ENCODE measurements at regions not wholly inside any gene's neighbourhood (a gene's known extent, or its start where the extent isn't known, plus 50 kb on each side); places are given as distances from the start of the nearest gene placed in this dataset.

DNA sequence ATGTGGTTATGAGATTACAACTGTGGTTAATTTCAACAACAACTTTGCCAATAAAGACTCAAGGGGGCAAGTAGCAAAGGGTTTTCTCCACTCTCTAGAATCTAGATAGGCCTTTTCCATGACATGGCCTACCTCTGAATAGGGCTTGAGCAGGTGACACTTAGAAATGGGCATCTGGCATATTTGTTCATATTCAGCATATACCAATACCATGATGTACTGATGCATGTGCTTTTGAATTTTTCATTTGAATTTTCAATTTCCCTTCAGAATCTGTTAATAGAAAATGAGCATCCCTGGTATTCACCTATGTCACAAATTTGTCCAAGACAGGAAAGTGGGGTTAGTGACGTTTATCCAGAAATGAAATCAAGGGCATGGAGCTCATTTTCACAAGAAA lies 757.5 kb upstream of the NRSN1 start:
- H3K4me3 ChIP-seq (ENCODE audit: low read length, poor library complexity, severe bottlenecking) = no peak overlapping the region
- TF ChIP-seq, protein P1, sequence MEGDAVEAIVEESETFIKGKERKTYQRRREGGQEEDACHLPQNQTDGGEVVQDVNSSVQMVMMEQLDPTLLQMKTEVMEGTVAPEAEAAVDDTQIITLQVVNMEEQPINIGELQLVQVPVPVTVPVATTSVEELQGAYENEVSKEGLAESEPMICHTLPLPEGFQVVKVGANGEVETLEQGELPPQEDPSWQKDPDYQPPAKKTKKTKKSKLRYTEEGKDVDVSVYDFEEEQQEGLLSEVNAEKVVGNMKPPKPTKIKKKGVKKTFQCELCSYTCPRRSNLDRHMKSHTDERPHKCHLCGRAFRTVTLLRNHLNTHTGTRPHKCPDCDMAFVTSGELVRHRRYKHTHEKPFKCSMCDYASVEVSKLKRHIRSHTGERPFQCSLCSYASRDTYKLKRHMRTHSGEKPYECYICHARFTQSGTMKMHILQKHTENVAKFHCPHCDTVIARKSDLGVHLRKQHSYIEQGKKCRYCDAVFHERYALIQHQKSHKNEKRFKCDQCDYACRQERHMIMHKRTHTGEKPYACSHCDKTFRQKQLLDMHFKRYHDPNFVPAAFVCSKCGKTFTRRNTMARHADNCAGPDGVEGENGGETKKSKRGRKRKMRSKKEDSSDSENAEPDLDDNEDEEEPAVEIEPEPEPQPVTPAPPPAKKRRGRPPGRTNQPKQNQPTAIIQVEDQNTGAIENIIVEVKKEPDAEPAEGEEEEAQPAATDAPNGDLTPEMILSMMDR (conservative IDR thresholded peaks at IDR 0.05; ENCODE audit: low read length) = no peak
- TF ChIP-seq EZH2phosphoT487 (IDR thresholded peaks at IDR 0.05; ENCODE audit: borderline replicate concordance) = no peak
- H3K79me2 ChIP-seq (ENCODE audit: insufficient read depth, low read length) = no peaks in the 10 kb centered on the region
- no peaks in the 10 kb centered on the region for H3K27me3 ChIP-seq (ENCODE audit: insufficient read depth, low read length, poor library complexity, severe bottlenecking)
- H3K4me1 ChIP-seq (ENCODE audit: insufficient read depth, low read length, poor library complexity, severe bottlenecking) = no peaks in the 10 kb centered on the region
- H4K20me1 ChIP-seq (ENCODE audit: insufficient read depth, low read length, poor library complexity, severe bottlenecking) = no peaks in the 10 kb centered on the region
- no peak overlapping the region for H3K4me2 ChIP-seq (ENCODE audit: low read depth, low read length, poor library complexity, severe bottlenecking)
- no peak overlapping the region for H2AFZ ChIP-seq (ENCODE audit: low read length)
- H3K36me3 ChIP-seq (ENCODE audit: insufficient read depth, low read length) = no peaks in the 10 kb centered on the region
- H3K9ac ChIP-seq (ENCODE audit: low read depth, low read length, poor library complexity, severe bottlenecking) = no peak overlapping the region
- no peaks in the 10 kb centered on the region for H3K9me3 ChIP-seq (ENCODE audit: insufficient read depth, low read depth, low read length)
- no peaks in the 10 kb centered on the region for H3K9me2 ChIP-seq (replicated peaks; ENCODE audit: low read depth, low read length)
- H3F3A ChIP-seq (ENCODE audit: low read depth) = no peaks in the 10 kb centered on the region

DNA sequence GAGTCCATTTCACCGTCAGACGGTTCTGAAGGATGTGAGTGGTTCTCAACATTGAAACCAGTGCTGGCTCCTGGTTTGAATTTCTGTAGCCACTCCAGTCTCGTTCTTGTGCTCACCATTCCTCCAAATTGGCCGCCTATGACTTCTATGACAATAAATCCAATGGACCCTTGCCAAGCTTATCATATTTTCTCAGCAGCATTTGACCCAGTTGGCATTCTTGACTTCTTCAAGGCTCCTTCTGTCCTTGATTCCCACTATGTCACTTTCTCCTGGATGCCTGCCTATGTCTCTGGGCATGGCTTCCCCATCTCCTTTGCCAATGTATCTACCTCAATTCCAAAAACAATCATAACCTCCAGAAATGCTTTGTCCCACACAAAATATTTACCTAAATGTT lies 756.0 kb upstream of the NRSN1 start:
- Histone ChIP-seq H3K36me3 (ENCODE audit: insufficient read depth, low read length) (no peaks in the 10 kb centered on the region), H3F3A (ENCODE audit: low read depth) (no peaks in the 10 kb centered on the region), H3K4me3 (ENCODE audit: low read length, poor library complexity, severe bottlenecking) (no peak overlapping the region)

DNA sequence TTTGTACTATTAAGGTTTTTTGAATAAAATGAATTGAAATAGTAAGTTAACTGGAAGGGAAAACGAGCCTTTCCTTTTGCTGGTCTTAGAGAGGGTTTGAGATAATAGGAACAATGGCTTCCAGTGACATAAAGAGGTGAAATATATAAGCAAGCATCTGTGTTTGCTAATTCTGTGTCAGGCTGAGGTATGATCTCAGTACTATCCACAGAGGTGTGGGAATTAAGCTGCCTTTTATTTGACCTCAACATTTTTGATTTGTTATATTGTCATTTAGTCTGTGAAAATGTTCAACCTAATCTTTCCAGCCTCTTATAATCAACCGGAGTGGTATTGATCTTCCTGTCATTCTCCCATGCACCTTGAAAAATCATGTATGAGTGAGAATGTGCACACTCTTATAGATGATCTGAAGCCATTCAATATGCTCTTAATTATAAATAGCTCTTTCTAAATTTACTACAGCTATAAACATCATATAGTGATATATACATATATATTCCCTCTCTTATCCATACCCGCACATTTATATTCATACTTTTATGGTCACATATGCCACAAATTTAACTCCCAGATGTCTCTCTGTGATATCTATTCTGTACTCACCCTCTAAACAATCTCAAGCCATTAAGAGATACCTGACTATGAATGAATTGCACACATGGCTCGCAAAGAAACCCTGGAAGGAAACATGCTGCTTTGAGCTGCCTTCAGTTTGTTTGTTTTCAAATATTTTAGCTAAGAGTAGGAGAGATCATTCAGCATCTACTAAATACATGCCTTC lies 754.7 kb upstream of the NRSN1 start:
- no peak overlapping the region for H2AFZ ChIP-seq (ENCODE audit: low read length)
- H3K9me2 ChIP-seq (replicated peaks; ENCODE audit: low read depth, low read length) = no peaks in the 10 kb centered on the region
- H3K27me3 ChIP-seq (ENCODE audit: insufficient read depth, low read length, poor library complexity, severe bottlenecking) = no peaks in the 10 kb centered on the region
- H3K4me3 ChIP-seq (ENCODE audit: low read length, poor library complexity, severe bottlenecking) = no peak overlapping the region
- no peaks in the 10 kb centered on the region for H4K20me1 ChIP-seq (ENCODE audit: insufficient read depth, low read length, poor library complexity, severe bottlenecking)
- TF ChIP-seq EZH2phosphoT487 (IDR thresholded peaks at IDR 0.05; ENCODE audit: borderline replicate concordance) = no peak
- TF ChIP-seq, protein P1 (conservative IDR thresholded peaks at IDR 0.05; ENCODE audit: low read length) = no peak
- H3F3A ChIP-seq (ENCODE audit: low read depth) = no peaks in the 10 kb centered on the region
- no peak overlapping the region for H3K9ac ChIP-seq (ENCODE audit: low read depth, low read length, poor library complexity, severe bottlenecking)
- H3K9me3 ChIP-seq (ENCODE audit: insufficient read depth, low read depth, low read length) = no peaks in the 10 kb centered on the region
- no peaks in the 10 kb centered on the region for H3K4me1 ChIP-seq (ENCODE audit: insufficient read depth, low read length, poor library complexity, severe bottlenecking)
- no peaks in the 10 kb centered on the region for H3K79me2 ChIP-seq (ENCODE audit: insufficient read depth, low read length)
- no peak overlapping the region for H3K4me2 ChIP-seq (ENCODE audit: low read depth, low read length, poor library complexity, severe bottlenecking)
- no peaks in the 10 kb centered on the region for H3K36me3 ChIP-seq (ENCODE audit: insufficient read depth, low read length)

More for the DNA sequence above, 756.0 kb upstream of the NRSN1 start:
- H3K4me2 ChIP-seq (ENCODE audit: low read depth, low read length, poor library complexity, severe bottlenecking) = no peak overlapping the region
- H4K20me1 ChIP-seq (ENCODE audit: insufficient read depth, low read length, poor library complexity, severe bottlenecking) = no peaks in the 10 kb centered on the region
- H3K27me3 ChIP-seq (ENCODE audit: insufficient read depth, low read length, poor library complexity, severe bottlenecking) = no peaks in the 10 kb centered on the region
- no peaks in the 10 kb centered on the region for H3K9me3 ChIP-seq (ENCODE audit: insufficient read depth, low read depth, low read length)
- TF ChIP-seq, protein P1 (conservative IDR thresholded peaks at IDR 0.05; ENCODE audit: low read length) = no peak
- TF ChIP-seq EZH2phosphoT487 (IDR thresholded peaks at IDR 0.05; ENCODE audit: borderline replicate concordance) = no peak
- H3K4me1 ChIP-seq (ENCODE audit: insufficient read depth, low read length, poor library complexity, severe bottlenecking) = no peaks in the 10 kb centered on the region
- no peak overlapping the region for H3K9ac ChIP-seq (ENCODE audit: low read depth, low read length, poor library complexity, severe bottlenecking)
- no peaks in the 10 kb centered on the region for H3K79me2 ChIP-seq (ENCODE audit: insufficient read depth, low read length)
- no peaks in the 10 kb centered on the region for H3K9me2 ChIP-seq (replicated peaks; ENCODE audit: low read depth, low read length)
- H2AFZ ChIP-seq (ENCODE audit: low read length) = no peak overlapping the region

Measured in Loucy (cell line).